GM23338 (cell line): ENCODE measurements at regions not wholly inside any gene's neighbourhood (a gene's known extent, or its start where the extent isn't known, plus 50 kb on each side); places are given as distances from the start of the nearest gene placed in this dataset.

Source experiments
- CREB1 ChIP-seq: fragments of 250-450 bp; sonication (Bioruptor Pico); IDR thresholded peaks from 2 replicates; pipeline ENCODE4 v1.5.0; 2020; ENCODE audit warnings: low read depth, mild to moderate bottlenecking, moderate library complexity
- EZH2 ChIP-seq: fragments of 200-600 bp; sonication (generic); IDR thresholded peaks from one replicate; pipeline ENCODE4 v1.8.0; 2017; ENCODE audit warnings: antibody characterized with exemption, mild to moderate bottlenecking, low read depth; ENCODE audit not compliant: unreplicated experiment
- POLR2AphosphoS5 ChIP-seq: IDR thresholded peaks from 2 replicates; pipeline ENCODE4 v1.6.1; 2016; ENCODE audit warnings: antibody characterized with exemption, low read depth
- ZNF331 ChIP-seq: fragments of 250-450 bp; sonication (Bioruptor Pico); IDR thresholded peaks from 2 replicates; pipeline ENCODE4 v1.5.0; 2020; ENCODE audit warnings: low read depth, mild to moderate bottlenecking, moderate library complexity
- TF ChIP-seq, protein P1 (sequence below), 2 experiments: fragments of 200-600 bp in 1 of 2; sonication (generic) in 1 of 2; conservative IDR thresholded peaks; 2 replicates each; pipeline versions ENCODE4 v1.5.1 to v1.6.1; 2016 to 2017; ENCODE audit warnings: antibody characterized with exemption in 2 of 2, low read depth in 2 of 2, mild to moderate bottlenecking in 2 of 2, moderate library complexity in 1 of 2
- TF ChIP-seq, protein P2 (sequence below): IDR thresholded peaks from one replicate; pipeline ENCODE4 v1.6.1; 2018; ENCODE audit warnings: antibody characterized with exemption; ENCODE audit not compliant: unreplicated experiment
- TF ChIP-seq, protein P3 (sequence below): IDR thresholded peaks from 2 replicates; pipeline ENCODE4 v1.6.1; 2016; ENCODE audit warnings: antibody characterized with exemption

DNA sequence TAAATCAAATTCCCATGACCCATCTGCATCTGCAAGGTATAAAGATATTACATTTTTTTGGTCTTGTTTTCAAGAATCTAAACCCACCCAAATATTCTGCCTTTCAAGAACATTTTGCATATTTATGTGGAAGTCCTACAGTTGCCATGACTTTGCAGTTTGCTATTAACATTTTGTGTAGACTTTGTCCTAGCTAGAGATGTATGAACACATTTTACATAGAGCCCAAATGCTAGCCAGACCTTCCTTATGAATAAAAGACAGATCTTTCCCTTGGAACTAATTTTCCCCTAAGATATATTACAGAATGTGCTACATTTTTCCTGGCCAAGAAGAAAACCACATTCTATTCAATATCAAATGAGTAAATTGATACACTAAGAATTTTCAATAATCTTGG, 772.5 kb downstream of the KCNA4 start:
- TF ChIP-seq, protein P1, sequence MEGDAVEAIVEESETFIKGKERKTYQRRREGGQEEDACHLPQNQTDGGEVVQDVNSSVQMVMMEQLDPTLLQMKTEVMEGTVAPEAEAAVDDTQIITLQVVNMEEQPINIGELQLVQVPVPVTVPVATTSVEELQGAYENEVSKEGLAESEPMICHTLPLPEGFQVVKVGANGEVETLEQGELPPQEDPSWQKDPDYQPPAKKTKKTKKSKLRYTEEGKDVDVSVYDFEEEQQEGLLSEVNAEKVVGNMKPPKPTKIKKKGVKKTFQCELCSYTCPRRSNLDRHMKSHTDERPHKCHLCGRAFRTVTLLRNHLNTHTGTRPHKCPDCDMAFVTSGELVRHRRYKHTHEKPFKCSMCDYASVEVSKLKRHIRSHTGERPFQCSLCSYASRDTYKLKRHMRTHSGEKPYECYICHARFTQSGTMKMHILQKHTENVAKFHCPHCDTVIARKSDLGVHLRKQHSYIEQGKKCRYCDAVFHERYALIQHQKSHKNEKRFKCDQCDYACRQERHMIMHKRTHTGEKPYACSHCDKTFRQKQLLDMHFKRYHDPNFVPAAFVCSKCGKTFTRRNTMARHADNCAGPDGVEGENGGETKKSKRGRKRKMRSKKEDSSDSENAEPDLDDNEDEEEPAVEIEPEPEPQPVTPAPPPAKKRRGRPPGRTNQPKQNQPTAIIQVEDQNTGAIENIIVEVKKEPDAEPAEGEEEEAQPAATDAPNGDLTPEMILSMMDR (conservative IDR thresholded peaks at IDR 0.05; ENCODE audit: low read depth in 2 of 2): no peak
- TF ChIP-seq POLR2AphosphoS5 (no peak), CREB1 (CRISPR knock-in tag) (no peak), EZH2 (no peak), ZNF331 (CRISPR knock-in tag) (no peak)
- TF ChIP-seq, protein P2, sequence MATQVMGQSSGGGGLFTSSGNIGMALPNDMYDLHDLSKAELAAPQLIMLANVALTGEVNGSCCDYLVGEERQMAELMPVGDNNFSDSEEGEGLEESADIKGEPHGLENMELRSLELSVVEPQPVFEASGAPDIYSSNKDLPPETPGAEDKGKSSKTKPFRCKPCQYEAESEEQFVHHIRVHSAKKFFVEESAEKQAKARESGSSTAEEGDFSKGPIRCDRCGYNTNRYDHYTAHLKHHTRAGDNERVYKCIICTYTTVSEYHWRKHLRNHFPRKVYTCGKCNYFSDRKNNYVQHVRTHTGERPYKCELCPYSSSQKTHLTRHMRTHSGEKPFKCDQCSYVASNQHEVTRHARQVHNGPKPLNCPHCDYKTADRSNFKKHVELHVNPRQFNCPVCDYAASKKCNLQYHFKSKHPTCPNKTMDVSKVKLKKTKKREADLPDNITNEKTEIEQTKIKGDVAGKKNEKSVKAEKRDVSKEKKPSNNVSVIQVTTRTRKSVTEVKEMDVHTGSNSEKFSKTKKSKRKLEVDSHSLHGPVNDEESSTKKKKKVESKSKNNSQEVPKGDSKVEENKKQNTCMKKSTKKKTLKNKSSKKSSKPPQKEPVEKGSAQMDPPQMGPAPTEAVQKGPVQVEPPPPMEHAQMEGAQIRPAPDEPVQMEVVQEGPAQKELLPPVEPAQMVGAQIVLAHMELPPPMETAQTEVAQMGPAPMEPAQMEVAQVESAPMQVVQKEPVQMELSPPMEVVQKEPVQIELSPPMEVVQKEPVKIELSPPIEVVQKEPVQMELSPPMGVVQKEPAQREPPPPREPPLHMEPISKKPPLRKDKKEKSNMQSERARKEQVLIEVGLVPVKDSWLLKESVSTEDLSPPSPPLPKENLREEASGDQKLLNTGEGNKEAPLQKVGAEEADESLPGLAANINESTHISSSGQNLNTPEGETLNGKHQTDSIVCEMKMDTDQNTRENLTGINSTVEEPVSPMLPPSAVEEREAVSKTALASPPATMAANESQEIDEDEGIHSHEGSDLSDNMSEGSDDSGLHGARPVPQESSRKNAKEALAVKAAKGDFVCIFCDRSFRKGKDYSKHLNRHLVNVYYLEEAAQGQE: no peak
- TF ChIP-seq, protein P3, sequence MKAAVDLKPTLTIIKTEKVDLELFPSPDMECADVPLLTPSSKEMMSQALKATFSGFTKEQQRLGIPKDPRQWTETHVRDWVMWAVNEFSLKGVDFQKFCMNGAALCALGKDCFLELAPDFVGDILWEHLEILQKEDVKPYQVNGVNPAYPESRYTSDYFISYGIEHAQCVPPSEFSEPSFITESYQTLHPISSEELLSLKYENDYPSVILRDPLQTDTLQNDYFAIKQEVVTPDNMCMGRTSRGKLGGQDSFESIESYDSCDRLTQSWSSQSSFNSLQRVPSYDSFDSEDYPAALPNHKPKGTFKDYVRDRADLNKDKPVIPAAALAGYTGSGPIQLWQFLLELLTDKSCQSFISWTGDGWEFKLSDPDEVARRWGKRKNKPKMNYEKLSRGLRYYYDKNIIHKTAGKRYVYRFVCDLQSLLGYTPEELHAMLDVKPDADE: no peak
